Lower leg skin (tissue), 3 donors: ENCODE measurements at regions not wholly inside any gene's neighbourhood (a gene's known extent, or its start where the extent isn't known, plus 50 kb on each side); places are given as distances from the start of the nearest gene placed in this dataset.

Source experiments
- CTCF ChIP-seq, 3 donors: fragments of 450-650 bp; IDR thresholded peaks; one replicate each; pipeline ENCODE4 v1.5.1; 2016; ENCODE audit warnings: antibody characterized with exemption in 3 of 3, mild to moderate bottlenecking in 3 of 3, moderate library complexity in 2 of 3
- POLR2A ChIP-seq, 2 donors: fragments of 450-650 bp; IDR thresholded peaks; one replicate each; pipeline ENCODE4 v1.6.1; 2016 to 2017; ENCODE audit warnings: antibody characterized with exemption in 2 of 2, mild to moderate bottlenecking in 1 of 2, moderate library complexity in 1 of 2

- TF ChIP-seq CTCF (IDR thresholded peaks at IDR 0.05) (no peak), POLR2A (IDR thresholded peaks at IDR 0.05) (no peak)
Measured at GRCh38 chr2:78811955-78812610, 213.4 kb upstream of the REG3G start.
